OCI-LY7 (cell line): ENCODE measurements at regions not wholly inside any gene's neighbourhood (a gene's known extent, or its start where the extent isn't known, plus 50 kb on each side); places are given as distances from the start of the nearest gene placed in this dataset.

Experiments used
- BruUV-seq: library from RNA; stranded (reverse); fragments of 400-500 nt; replicated peaks from 2 replicates; lab custom pipeline; 2021; lab: Mats Ljungman, UMichigan
- CTCF ChIA-PET: fragments of 300-600 bp; sonication (Branson Sonifier 250); formaldehyde crosslinking; loops from one replicate; lab custom pipeline; 2022; ENCODE audit warnings: antibody characterized with exemption; ENCODE audit not compliant: unreplicated experiment; lab: Charles Lee
- POLR2A ChIA-PET: fragments of 300-600 bp; sonication (Branson Sonifier 250); formaldehyde crosslinking; loops from one replicate; lab custom pipeline; 2022; ENCODE audit warnings: antibody characterized with exemption; lab: Charles Lee
- DNase-seq: peaks from one replicate; pipeline ENCODE4 v3.0.0-alpha.2; 2015; ENCODE audit warnings: low spot score
- H2AFZ ChIP-seq: fragments of 200-600 bp; sonication (generic), shearing (Covaris generic); 2 replicates; pipeline ENCODE4 v1.6.1; 2014; ENCODE audit warnings: mild to moderate bottlenecking, antibody characterized with exemption, low read length, moderate library complexity
- H3K27ac ChIP-seq: fragments of 200-600 bp; sonication (generic); 2 replicates; pipeline ENCODE4 v1.5.1; 2014; ENCODE audit warnings: mixed run types, low read depth, mild to moderate bottlenecking, moderate library complexity, low read length, inconsistent platforms; ENCODE audit not compliant: poor library complexity, severe bottlenecking
- H3K36me3 ChIP-seq: fragments of 200-600 bp; sonication (generic); 2 replicates; pipeline ENCODE4 v1.6.1; 2014; ENCODE audit warnings: mild to moderate bottlenecking, antibody characterized with exemption, low read length, moderate library complexity, mixed read lengths; ENCODE audit not compliant: insufficient read depth
- H3K4me1 ChIP-seq: fragments of 200-600 bp; sonication (generic); 2 replicates; pipeline ENCODE4 v1.5.1; 2014; ENCODE audit warnings: mild to moderate bottlenecking, low read length; ENCODE audit not compliant: insufficient read depth, poor library complexity, severe bottlenecking
- H3K4me2 ChIP-seq: fragments of 200-600 bp; sonication (generic); 2 replicates; pipeline ENCODE4 v1.6.1; 2014; ENCODE audit warnings: mild to moderate bottlenecking, low read length
- H3K4me3 ChIP-seq: fragments of 200-600 bp; sonication (generic); 2 replicates; pipeline ENCODE4 v1.5.1; 2014; ENCODE audit warnings: mild to moderate bottlenecking, low read depth, low read length; ENCODE audit not compliant: poor library complexity, severe bottlenecking
- H3K79me2 ChIP-seq: fragments of 200-600 bp; sonication (generic); 2 replicates; pipeline ENCODE4 v1.6.1; 2016; ENCODE audit warnings: low read depth, mild to moderate bottlenecking, low read length, moderate library complexity, mixed read lengths; ENCODE audit not compliant: insufficient read depth
- H3K9me2 ChIP-seq: fragments of 200-600 bp; sonication (generic); 2 replicates; pipeline ENCODE4 v1.6.1; 2016; ENCODE audit warnings: mild to moderate bottlenecking, low read length, mixed read lengths; ENCODE audit not compliant: insufficient read depth
- H3K9me3 ChIP-seq: fragments of 200-600 bp; sonication (generic); 2 replicates; pipeline ENCODE4 v1.6.1; 2014; ENCODE audit warnings: mild to moderate bottlenecking, mixed run types, low read length, mixed read lengths
- H4K20me1 ChIP-seq: fragments of 200-600 bp; sonication (generic); 2 replicates; pipeline ENCODE4 v1.6.1; 2014; ENCODE audit warnings: mild to moderate bottlenecking, antibody characterized with exemption, low read length, moderate library complexity, mixed read lengths; ENCODE audit not compliant: insufficient read depth
- CTCF ChIP-seq: fragments of 200-600 bp; sonication (generic); conservative IDR thresholded peaks from 2 replicates; pipeline ENCODE4 v1.5.1; 2014; ENCODE audit warnings: mild to moderate bottlenecking, antibody characterized with exemption, low read length, moderate library complexity, mixed read lengths
- EZH2phosphoT487 ChIP-seq: fragments of 200-600 bp; sonication (generic); IDR thresholded peaks from 2 replicates; pipeline ENCODE4 v1.6.1; 2018; ENCODE audit warnings: low read depth, borderline replicate concordance, mild to moderate bottlenecking, mixed run types, antibody characterized with exemption, low read length, moderate library complexity, mixed read lengths
- intact Hi-C: fragments of 100-400 bp; cut with micrococcal nuclease; formaldehyde crosslinking; loops from one replicate; pipeline ENCODE4 v1.10.0; 2022; ENCODE audit not compliant: unreplicated experiment

GRCh38 chr7:131061158-131061557, 266.5 kb upstream of the MKLN1 start:
- H3K4me2 ChIP-seq, result no peak overlapping the region
- H3K4me3 ChIP-seq, result no peak overlapping the region
- ChIA-PET CTCF (no interaction called here), POLR2A (interaction anchor here (0.7 kb wide), 1 partner anchor 619 kb away, joined by 3 read pairs; no protein-coding TSS in a partner anchor)
- peaks cover 50% of the 10 kb centered on the region for H3K79me2 ChIP-seq
- H3K4me1 ChIP-seq, result peaks cover 23% of the 10 kb centered on the region
- H3K27ac ChIP-seq, result no peak overlapping the region
- intact Hi-C loops, result no loop called here
- H3K36me3 ChIP-seq, result peaks cover 37% of the 10 kb centered on the region
- H2AFZ ChIP-seq, result no peak overlapping the region
- no peaks in the 10 kb centered on the region for H3K9me2 ChIP-seq
- TF ChIP-seq EZH2phosphoT487, result no peak
- TF ChIP-seq CTCF, result no peak
- no peaks in the 10 kb centered on the region for H3K9me3 ChIP-seq
- no TSS peak for BruUV-seq
- H4K20me1 ChIP-seq, result no peaks in the 10 kb centered on the region
- DNase-seq, result no peak

DNA sequence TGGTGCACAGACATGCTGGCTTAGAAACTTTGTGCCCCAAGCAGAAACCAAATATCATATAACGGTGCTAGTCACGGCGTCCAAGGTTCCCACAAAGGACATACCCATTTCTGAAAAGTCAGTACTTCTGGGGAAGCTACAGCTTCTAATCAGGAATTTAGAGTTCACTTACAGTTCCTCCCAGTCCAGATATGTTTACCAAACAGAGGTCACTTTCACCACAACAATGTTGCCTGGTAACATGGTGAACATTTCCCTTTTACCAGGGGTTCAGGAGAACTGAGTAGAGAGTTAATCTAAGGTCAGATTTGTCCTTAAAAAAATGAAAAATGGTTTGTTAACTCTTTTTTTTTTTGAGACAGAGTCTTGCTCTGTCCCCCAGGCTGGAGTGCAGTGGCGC, 265.9 kb upstream of the MKLN1 start:
- H3K4me1 ChIP-seq, result peaks cover 17% of the 10 kb centered on the region
- ChIA-PET CTCF (no interaction called here), POLR2A (interaction anchor here (1.1 to 1.3 kb wide), 2 partner anchors 8 to 378 kb away, joined by 3 read pairs; no protein-coding TSS in a partner anchor)
- H2AFZ ChIP-seq, result no peak overlapping the region
- peaks cover 33% of the 10 kb centered on the region for H3K36me3 ChIP-seq
- H3K4me2 ChIP-seq, result no peak overlapping the region
- H3K27ac ChIP-seq, result no peak overlapping the region
- H4K20me1 ChIP-seq, result no peaks in the 10 kb centered on the region
- TF ChIP-seq EZH2phosphoT487, result no peak
- DNase-seq, result no peak
- H3K4me3 ChIP-seq, result no peak overlapping the region
- no TSS peak for BruUV-seq
- H3K79me2 ChIP-seq, result peaks cover 43% of the 10 kb centered on the region
- H3K9me3 ChIP-seq, result no peaks in the 10 kb centered on the region
- intact Hi-C loops, result no loop called here
- no peaks in the 10 kb centered on the region for H3K9me2 ChIP-seq

- H3K79me2 ChIP-seq, result peaks cover 57% of the 10 kb centered on the region
- H3K4me2 ChIP-seq, result no peak overlapping the region
- intact Hi-C loops, result no loop called here
- H2AFZ ChIP-seq, result no peak overlapping the region
- CTCF ChIA-PET, result interaction anchor here (0.6 kb wide), 1 partner anchor 9 kb away, joined by 3 read pairs; no protein-coding TSS in a partner anchor
- peaks cover 5% of the 10 kb centered on the region; the same call in 1 of the 2 replicates for H4K20me1 ChIP-seq
- no peak for DNase-seq
- no peak overlapping the region for H3K4me3 ChIP-seq
- peaks cover 30% of the 10 kb centered on the region for H3K4me1 ChIP-seq
- H3K9me3 ChIP-seq, result no peaks in the 10 kb centered on the region
- no peak for TF ChIP-seq CTCF
- no peak for TF ChIP-seq EZH2phosphoT487
- POLR2A ChIA-PET, result interaction anchor here (1.1 to 3.0 kb wide), 4 partner anchors 9 to 58 kb away, joined by 3 to 18 read pairs (median 8); no protein-coding TSS in a partner anchor
- H3K36me3 ChIP-seq, result peaks cover 22% of the 10 kb centered on the region
- no peaks in the 10 kb centered on the region for H3K9me2 ChIP-seq
- no peak overlapping the region for H3K27ac ChIP-seq
- no TSS peak for BruUV-seq
Measured at GRCh38 chr7:131066635-131067034, 261.0 kb upstream of the MKLN1 start.
